Activated naive CD8-positive, alpha-beta T cell treated with anti-CD3 and anti-CD28 coated beads for 36 hours (primary cell): ENCODE measurements at regions not wholly inside any gene's neighbourhood (a gene's known extent, or its start where the extent isn't known, plus 50 kb on each side); places are given as distances from the start of the nearest gene placed in this dataset.

Experiments used
- DNase-seq: peaks from one replicate; pipeline ENCODE4 v3.0.0; 2021
- H3K27ac Mint-ChIP-seq: one replicate; pipeline ENCODE4 v1.8.0; 2022; ENCODE audit warnings: mild to moderate bottlenecking, moderate library complexity, mixed read lengths
- H3K27me3 Mint-ChIP-seq: one replicate; pipeline ENCODE4 v1.8.0; 2022; ENCODE audit warnings: mild to moderate bottlenecking, mixed read lengths
- H3K36me3 Mint-ChIP-seq: one replicate; pipeline ENCODE4 v1.8.0; 2021; ENCODE audit warnings: mild to moderate bottlenecking, mixed read lengths
- H3K4me1 Mint-ChIP-seq: one replicate; pipeline ENCODE4 v1.8.0; 2021; ENCODE audit warnings: mixed read lengths
- H3K4me3 Mint-ChIP-seq: one replicate; pipeline ENCODE4 v1.8.0; 2022; ENCODE audit warnings: mild to moderate bottlenecking, moderate library complexity, mixed read lengths
- H3K9me3 Mint-ChIP-seq: one replicate; pipeline ENCODE4 v1.8.0; 2022; ENCODE audit warnings: mixed read lengths

DNA sequence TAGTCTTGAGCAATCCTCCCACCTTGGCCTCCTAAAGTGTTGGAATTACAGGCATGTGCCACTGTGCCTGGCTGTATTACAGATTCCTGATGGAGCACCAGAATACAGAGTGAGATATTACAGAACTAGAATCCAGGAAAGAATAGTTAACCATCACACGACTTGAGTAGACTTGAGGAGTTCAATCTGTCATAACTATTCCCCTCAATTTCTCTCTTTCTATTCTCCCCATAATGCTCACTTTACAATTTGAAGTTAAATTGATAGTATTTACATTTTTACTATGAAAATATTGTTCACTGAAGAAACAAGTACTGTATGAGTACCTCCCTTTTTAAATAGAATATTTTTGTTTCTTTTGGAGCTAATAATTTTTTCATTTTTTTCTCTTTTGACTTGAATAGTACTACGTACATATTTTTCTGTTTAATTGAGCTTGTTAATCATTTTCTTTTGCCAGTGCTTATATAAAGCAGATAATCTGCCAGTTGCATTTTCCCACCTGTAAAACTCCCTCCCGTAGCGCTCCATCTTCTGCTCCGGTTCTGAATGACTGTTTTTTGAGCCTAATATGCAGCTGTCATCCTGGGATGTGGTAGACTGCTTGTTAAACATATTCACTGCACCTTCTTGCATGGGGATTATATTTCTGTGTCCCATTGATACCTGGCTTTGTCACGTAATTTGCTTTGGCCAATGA, 105.5 kb downstream of the MYCN start:
- no peaks in the 10 kb centered on the region for H3K36me3 Mint-ChIP-seq
- no peak overlapping the region for H3K4me3 Mint-ChIP-seq
- no peak overlapping the region for H3K27ac Mint-ChIP-seq
- no peak for DNase-seq
- peaks cover 11% of the 10 kb centered on the region for H3K27me3 Mint-ChIP-seq
- H3K4me1 Mint-ChIP-seq = no peaks in the 10 kb centered on the region
- no peaks in the 10 kb centered on the region for H3K9me3 Mint-ChIP-seq

DNA sequence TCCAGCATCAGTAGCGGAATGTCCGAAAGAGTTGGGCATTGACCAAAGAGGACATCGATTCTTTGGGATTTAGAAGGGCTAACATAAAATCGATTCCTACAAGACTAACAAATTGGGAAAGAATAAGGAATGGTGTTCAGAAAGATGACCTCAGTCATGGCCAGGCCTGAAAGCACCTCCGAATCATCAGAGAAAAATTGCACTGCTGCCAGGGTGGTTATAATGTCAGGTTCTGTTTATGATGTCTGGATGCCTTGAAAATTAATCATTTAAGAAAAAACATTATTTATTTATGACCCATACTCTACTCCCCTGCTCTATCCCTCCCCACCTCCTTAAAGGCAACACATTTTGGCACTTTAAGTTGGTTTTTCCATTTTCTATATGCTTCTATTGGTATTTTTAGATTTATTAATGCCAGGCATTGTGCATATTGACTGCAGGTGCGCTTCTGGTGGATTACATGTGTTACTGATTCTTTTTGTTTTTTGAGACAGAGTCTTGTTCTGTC, 104.7 kb downstream of the MYCN start:
- Mint-ChIP-seq H3K27ac (no peak overlapping the region), H3K4me1 (no peaks in the 10 kb centered on the region), H3K36me3 (no peaks in the 10 kb centered on the region), H3K9me3 (no peaks in the 10 kb centered on the region), H3K27me3 (peaks cover 11% of the 10 kb centered on the region), H3K4me3 (no peak overlapping the region)
- DNase-seq = no peak

DNA sequence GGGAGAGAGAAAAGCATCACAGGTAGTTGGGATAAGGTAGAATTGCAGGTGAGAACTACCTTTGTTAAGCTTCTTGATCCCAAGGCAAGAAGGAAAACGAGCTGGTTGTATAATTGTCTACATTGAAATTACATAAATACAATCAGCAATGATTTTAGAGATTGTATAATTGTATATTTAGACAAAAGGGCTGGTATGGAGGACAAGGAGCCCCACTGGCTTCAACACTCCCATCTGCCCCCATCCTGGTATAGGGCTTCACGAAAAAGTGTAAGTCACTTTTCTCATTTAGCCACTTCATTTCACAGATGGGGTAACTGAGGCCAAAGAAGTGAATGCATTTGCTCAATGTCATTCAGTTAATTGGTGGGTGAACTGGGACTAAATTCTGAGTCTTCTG, 103.3 kb downstream of the MYCN start:
- peaks cover 14% of the 10 kb centered on the region for H3K27me3 Mint-ChIP-seq
- no peak overlapping the region for H3K4me3 Mint-ChIP-seq
- no peaks in the 10 kb centered on the region for H3K36me3 Mint-ChIP-seq
- no peaks in the 10 kb centered on the region for H3K9me3 Mint-ChIP-seq
- H3K27ac Mint-ChIP-seq = no peak overlapping the region
- no peaks in the 10 kb centered on the region for H3K4me1 Mint-ChIP-seq
- DNase-seq = no peak

DNA sequence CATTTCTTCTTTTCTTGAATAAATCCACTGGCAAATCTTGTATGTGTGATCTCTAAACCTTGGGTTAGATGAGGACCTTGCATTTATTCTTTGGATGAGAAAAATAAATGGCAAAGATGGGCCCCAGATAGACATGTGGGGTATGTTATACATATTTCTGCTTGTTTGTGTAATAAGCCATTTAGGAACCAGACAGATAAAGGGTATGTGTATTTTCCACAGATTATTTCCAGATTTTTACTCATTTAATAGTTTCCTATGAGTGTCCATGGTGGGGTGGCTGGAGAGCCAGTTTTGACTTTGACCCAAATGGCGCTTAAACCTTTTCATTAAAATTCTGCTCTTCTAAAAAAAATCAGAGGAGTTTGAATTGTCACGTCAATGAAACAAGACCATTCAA, 102.8 kb downstream of the MYCN start:
- DNase-seq = no peak
- Mint-ChIP-seq H3K4me3 (no peak overlapping the region), H3K9me3 (no peaks in the 10 kb centered on the region), H3K27ac (no peak overlapping the region), H3K27me3 (peaks cover 14% of the 10 kb centered on the region), H3K4me1 (no peaks in the 10 kb centered on the region), H3K36me3 (no peaks in the 10 kb centered on the region)

DNA sequence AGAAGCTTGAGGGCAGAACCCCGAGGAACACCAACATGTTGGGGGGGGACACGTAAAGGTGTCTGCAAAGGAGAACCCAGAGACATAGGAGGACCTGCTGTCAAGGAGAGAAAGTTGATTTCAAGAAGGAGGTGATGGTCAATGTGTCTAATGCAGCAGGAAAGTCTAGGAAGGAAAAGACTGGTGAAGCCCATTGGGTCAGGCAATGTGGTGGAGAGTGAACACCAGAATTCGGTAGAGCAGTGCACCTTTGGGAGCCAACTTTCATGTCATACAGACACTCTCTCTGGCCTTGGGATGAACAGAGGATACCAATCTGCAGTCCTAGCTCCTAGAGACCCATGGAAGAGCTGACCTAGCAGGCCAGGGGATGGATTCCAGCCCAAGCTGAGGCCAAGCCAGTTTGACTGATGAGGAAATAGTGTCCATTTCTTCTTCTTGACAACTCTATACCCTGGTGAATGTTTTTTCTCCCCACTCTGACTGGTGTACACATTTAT, 101.9 kb downstream of the MYCN start:
- Mint-ChIP-seq H3K27ac (no peak overlapping the region), H3K27me3 (peaks cover 14% of the 10 kb centered on the region), H3K36me3 (no peaks in the 10 kb centered on the region), H3K4me1 (no peaks in the 10 kb centered on the region), H3K4me3 (no peak overlapping the region), H3K9me3 (no peaks in the 10 kb centered on the region)
- no peak for DNase-seq

DNA sequence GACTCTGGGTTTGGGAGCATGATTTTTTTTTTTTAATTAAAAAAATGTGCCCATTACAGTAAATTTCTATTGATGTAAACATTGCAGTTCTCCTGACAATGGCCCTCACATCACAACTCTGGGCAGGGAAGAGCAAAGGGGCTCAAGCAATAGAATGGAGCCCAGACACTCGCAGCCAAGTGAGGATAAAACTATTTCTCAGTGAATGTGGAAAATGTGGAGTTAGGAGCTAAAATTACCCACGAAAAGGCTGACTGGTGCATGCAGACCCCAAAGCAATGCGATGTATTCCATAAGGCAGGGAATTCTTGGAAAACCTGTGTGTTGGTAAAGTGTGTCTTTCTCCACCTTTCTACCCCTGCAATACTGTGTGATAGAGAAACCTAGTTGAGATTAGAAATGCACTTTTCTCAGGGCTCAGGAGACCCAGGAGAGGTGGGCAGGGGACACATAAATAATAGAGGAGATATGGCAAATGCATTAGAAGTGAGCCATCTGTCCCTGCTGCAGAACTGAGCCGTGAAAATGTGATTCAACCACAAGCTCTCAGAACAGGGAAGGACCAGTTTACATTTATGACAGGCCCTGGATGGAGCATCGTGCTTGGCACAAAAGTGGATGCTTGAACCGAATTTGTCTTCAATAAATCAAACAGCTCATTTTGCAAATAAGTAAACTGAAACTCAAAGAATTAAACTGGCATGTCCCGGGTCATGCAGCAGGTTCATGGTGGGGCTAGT, 100.1 kb downstream of the MYCN start:
- Mint-ChIP-seq H3K4me3 (no peak overlapping the region), H3K27me3 (peaks cover 14% of the 10 kb centered on the region), H3K36me3 (no peaks in the 10 kb centered on the region), H3K27ac (no peak overlapping the region), H3K9me3 (no peaks in the 10 kb centered on the region), H3K4me1 (no peaks in the 10 kb centered on the region)
- no peak for DNase-seq

DNA sequence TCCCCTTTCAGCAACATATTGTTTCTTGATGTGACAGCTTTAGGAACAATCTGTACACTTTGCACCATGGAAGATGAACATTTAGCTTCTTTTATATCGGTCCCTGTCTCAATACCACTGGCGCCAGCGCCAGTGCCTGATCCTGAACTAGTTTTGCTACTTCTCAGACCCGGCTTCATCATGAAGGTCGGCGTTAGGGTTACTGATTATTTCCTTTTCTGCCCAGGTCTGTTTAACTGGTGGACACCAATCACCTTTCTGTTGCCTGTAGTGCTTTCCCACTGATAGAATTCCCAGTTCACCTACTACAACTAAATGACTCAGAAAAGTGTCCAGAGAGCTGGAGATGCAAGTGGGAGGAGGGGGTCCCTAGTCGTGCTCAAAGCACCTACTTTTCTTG, 99.5 kb downstream of the MYCN start:
- Mint-ChIP-seq H3K27me3 (peaks cover 14% of the 10 kb centered on the region), H3K9me3 (no peaks in the 10 kb centered on the region), H3K4me3 (no peak overlapping the region), H3K4me1 (no peaks in the 10 kb centered on the region), H3K36me3 (no peaks in the 10 kb centered on the region), H3K27ac (no peak overlapping the region)
- no peak for DNase-seq

DNA sequence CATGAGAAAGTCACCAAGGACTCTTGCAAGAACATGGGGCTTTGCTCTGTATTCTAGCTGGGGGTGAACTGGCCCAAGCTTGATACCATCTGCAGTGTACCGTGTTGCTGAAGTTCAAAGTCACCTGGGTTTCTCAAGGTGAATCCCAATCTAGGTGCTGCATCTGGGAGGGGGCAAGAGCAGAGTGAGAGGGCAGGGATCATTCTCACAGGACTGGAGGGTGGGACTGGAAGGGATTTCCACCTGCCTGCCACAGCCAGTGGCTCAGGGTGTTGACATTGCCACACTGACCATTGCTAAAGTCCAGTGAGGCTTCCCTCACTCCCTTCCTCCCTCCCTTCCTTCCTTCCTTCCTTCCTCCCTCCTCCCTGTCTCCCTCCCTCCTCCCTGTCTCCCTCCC, 98.7 kb downstream of the MYCN start:
- H3K4me3 Mint-ChIP-seq = no peak overlapping the region
- no peak for DNase-seq
- H3K27me3 Mint-ChIP-seq = peaks cover 14% of the 10 kb centered on the region
- H3K9me3 Mint-ChIP-seq = no peaks in the 10 kb centered on the region
- H3K4me1 Mint-ChIP-seq = no peaks in the 10 kb centered on the region
- H3K27ac Mint-ChIP-seq = no peak overlapping the region
- no peaks in the 10 kb centered on the region for H3K36me3 Mint-ChIP-seq

DNA sequence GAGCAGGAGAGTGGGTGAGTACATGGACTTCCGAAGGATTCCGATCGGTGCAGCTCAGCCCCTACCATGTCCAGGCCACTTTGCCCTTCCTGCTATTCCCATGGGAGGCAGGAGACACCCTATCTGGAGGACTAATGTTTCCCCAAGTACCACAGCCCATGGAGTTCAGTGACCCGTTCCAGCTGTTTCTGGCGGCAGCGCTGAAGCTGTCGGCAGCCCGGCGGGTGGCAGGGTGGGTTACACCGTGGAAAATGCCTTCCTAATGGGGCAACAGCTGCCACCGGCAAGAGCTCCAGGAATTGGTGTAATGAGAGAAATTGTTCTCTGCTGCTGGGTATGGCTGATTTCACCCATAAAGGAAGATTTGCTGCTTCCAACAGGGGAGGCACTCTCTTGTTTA, 98.3 kb downstream of the MYCN start:
- H3K4me3 Mint-ChIP-seq = no peak overlapping the region
- no peaks in the 10 kb centered on the region for H3K4me1 Mint-ChIP-seq
- H3K36me3 Mint-ChIP-seq = no peaks in the 10 kb centered on the region
- H3K9me3 Mint-ChIP-seq = no peaks in the 10 kb centered on the region
- H3K27ac Mint-ChIP-seq = no peak overlapping the region
- peaks cover 14% of the 10 kb centered on the region for H3K27me3 Mint-ChIP-seq
- no peak for DNase-seq

DNA sequence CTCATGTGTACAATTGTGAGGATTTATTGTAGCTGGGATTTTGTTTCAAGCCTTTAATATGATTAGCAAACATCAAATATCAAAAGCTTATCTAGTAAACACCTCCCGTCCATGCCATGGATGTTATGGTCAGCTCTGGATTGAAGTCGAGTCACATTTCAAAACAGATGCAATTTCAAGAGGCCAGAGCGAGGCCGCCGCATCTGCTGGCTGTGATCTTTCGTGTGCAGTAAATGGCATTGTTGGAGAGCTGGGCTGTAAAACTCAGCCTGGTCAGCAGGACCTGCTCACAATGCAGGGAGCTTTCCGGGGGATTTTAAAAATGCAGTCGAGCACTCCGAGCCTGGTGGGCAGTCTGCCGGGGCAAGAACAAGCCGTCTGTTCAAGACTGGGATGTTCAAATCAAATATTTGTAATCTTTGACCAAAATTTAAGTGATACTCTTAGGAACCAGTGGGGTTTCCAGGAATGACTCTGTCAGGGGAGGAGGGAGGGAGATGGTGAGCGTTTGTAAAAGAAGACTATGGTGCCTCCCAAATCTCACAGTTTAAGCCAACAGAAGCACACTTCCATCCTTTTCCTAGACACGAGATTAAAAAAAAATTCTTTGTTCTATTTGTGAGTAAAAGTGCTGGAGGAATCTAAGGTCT, 97.6 kb downstream of the MYCN start:
- Mint-ChIP-seq H3K36me3 (no peaks in the 10 kb centered on the region), H3K4me1 (no peaks in the 10 kb centered on the region), H3K27me3 (peaks cover 14% of the 10 kb centered on the region), H3K27ac (no peak overlapping the region), H3K4me3 (no peak overlapping the region), H3K9me3 (no peaks in the 10 kb centered on the region)
- no peak for DNase-seq

DNA sequence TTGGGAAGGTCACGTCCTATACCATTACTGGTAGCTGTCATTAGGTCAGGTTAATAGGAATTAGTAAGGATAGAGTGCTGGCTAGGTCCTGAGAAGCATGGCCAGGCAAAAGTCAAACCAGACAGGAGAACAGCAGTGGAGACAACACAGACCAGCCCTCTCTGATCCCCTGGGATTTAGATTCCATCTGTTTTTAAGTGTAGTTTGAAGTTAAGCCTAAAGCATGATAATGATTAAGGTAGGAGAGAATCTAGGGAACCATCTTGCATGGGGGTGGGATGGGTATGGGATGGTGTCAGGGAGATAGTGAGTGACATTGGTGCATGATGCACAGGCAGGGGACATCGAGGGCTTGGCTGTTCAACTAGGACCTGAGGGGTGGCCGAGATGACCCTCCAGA, 96.6 kb downstream of the MYCN start:
- H3K27ac Mint-ChIP-seq = no peak overlapping the region
- H3K9me3 Mint-ChIP-seq = no peaks in the 10 kb centered on the region
- no peaks in the 10 kb centered on the region for H3K36me3 Mint-ChIP-seq

DNA sequence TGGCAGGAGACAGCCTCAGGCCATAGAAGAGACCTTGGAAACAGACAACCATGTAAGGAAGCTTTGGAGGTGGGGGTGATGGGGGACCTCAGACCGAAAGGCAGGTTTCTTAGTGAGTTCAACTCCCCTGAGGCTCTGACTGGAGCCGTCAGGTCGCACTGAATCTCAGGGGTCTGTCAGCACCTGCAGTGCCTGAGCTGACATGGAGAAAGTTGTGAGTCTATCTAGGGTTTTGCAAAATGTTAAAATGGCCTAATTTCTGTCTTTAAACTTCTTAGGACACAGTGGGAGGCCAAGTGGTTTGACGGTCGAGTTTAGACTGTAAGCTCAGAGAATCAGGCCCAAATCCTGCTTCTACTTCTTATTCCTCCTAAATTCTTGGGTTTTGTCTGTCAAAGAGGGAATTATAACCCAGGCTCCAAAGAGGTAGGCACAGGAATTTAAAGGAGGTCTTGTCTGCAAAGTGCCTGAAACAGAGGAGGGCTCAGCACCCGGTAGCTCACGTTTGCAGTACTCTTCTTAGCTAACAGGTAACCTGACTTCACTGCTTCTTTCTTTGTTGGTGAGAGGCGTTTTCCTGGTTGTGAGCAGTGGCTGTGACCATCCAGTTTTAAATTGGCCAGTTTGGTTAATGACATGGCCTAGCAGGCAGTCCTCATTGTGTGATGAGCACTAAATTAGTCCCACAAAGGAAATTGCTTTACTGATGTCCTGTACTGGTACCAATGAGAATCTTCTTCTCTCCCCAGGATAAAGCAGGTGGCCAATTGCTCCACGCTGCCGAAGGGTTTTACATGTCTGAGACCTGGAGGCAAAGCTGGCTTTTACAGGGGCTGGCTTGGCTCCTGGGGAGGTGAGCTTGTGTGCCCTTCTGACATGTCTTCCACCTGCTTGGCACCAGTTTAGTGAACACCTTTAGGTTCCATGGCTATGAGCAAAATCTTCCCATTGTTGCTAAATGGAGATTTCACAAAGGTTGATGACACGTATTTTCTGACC, 95.7 kb downstream of the MYCN start:
- no peak for DNase-seq
- no peaks in the 10 kb centered on the region for H3K36me3 Mint-ChIP-seq
- H3K27me3 Mint-ChIP-seq = peaks cover 4% of the 10 kb centered on the region
- no peaks in the 10 kb centered on the region for H3K4me1 Mint-ChIP-seq
- H3K9me3 Mint-ChIP-seq = no peaks in the 10 kb centered on the region
- H3K27ac Mint-ChIP-seq = no peak overlapping the region
- H3K4me3 Mint-ChIP-seq = no peak overlapping the region

More for the DNA sequence above, 96.6 kb downstream of the MYCN start:
- Mint-ChIP-seq H3K4me1 (no peaks in the 10 kb centered on the region), H3K27me3 (peaks cover 10% of the 10 kb centered on the region), H3K4me3 (no peak overlapping the region)
- DNase-seq = no peak

DNA sequence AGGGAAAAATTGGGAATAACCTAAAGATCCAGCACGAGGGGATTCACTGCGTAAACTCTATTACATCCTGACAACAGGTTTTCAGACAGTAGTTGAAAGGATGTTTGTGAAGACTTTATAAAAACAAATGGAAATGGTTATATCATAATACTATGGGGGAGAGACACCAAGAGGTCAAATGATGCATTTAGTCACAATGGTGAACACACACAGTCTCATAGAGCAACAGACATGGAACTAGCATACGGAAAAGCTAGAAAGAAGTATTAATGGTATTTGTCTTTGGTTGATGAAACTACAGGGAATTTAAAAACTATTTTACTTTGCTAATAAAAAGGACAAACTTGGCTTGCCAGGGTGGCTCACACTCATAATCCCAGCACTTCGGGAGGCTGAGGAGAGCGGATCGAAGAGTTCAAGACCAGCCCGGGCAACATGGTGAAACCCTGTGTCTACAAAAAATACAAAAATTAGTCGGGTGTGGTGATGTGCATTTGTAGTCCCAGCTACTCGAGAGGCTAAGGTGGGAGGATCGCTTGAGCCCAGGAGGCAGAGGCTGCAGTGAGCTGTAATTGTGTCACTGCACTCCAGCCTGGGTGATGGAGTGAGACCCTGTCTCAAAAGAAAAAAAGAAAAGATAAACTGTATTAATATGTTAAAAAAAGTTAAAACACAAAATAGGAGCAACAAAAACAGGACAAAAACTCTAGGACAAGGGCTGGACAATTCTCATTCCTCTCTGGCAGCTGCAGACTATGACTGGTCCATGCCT, 94.8 kb downstream of the MYCN start:
- Mint-ChIP-seq H3K4me1 (no peaks in the 10 kb centered on the region), H3K27me3 (peaks cover 3% of the 10 kb centered on the region), H3K4me3 (no peak overlapping the region), H3K9me3 (no peaks in the 10 kb centered on the region), H3K27ac (no peak overlapping the region), H3K36me3 (no peaks in the 10 kb centered on the region)
- no peak for DNase-seq
